Pancreas (tissue), 10 donors: ENCODE measurements at regions not wholly inside any gene's neighbourhood (a gene's known extent, or its start where the extent isn't known, plus 50 kb on each side); places are given as distances from the start of the nearest gene placed in this dataset.
A peak's percentile ranks its signal among the peaks of the same experiment; 100 is the strongest.

Source experiments
- ATAC-seq, 4 donors: fragments of 200-7000 bp; cut with Tn5 transposase; one replicate each; pipeline versions ENCODE4 v1.8.0 to v1.9.1; 2020; ENCODE audit warnings: mild to moderate bottlenecking in 4 of 4, moderate library complexity in 4 of 4
- DNase-seq, 6 donors: peaks; one replicate each; pipeline ENCODE4 v3.0.0-alpha.2; 2020
- FAIRE-seq: peaks from 2 replicates; lab custom pipeline; 2012; peaks lifted over from hg19 to GRCh38; lab: Jason Lieb, UNC
- H3K27ac ChIP-seq, 4 donors: fragments of 200-600 bp; sonication (generic); 1 replicate in 3 of 4; 2 replicates in 1 of 4; pipeline versions ENCODE4 v1.5.0 to v1.8.0; 2020
- H3K27me3 ChIP-seq, 4 donors: fragments of 200-600 bp; one replicate each; pipeline ENCODE4 v1.8.0; 2021
- H3K36me3 ChIP-seq, 3 donors: fragments of 200-600 bp; sonication (generic) in 1 of 3; one replicate each; pipeline versions ENCODE4 v1.5.0 to v1.8.0; 2020 to 2021
- H3K4me1 ChIP-seq, 3 donors: fragments of 200-600 bp; one replicate each; pipeline ENCODE4 v1.8.0; 2021
- H3K4me3 ChIP-seq, 4 donors: fragments of 200-600 bp; sonication (generic) in 2 of 4; one replicate each; pipeline versions ENCODE4 v1.5.0 to v1.8.0; 2020 to 2021
- H3K9me3 ChIP-seq, 4 donors: fragments of 200-600 bp; one replicate each; pipeline ENCODE4 v1.8.0; 2021
- CTCF ChIP-seq, 4 donors: fragments of 200-600 bp; sonication (generic) in 3 of 4; IDR thresholded peaks; one replicate each; pipeline versions ENCODE4 v1.5.0 to v1.8.0; 2021; ENCODE audit warnings: antibody characterized with exemption in 4 of 4
- WGBS, 2 donors: extraction: QIAGEN DNeasy Blood & Tissue Kit; methylation state at CpG; one replicate each; pipeline ENCODE4 v1.1.7; 2013; 5-methylcytosine and 5-hydroxymethylcytosine counted together
- intact Hi-C, 3 donors: fragments of 100-400 bp; cut with DNase I; formaldehyde crosslinking; loops; one replicate each; pipeline versions ENCODE4 v1.11.1 to v1.14.2; 2022
- donor health status: healthy with polysubstance abuse.
- donor health status: DM: no; HTN: no; CAD: no; lungs with moderate emphysema.
- donor health status: DM: no; HTN: no; CAD: no.
- donor health status: control.
- donor health status: control.
- donor health status: Bipolar disorder and iron deficiency.
- donor health status: DM: yes; HTN: yes; CAD: no.
- donor health status: DM: no; HTN: no; CAD: no.
- donor health status: DM: no; HTN: no; CAD: no.
- donor health status: DM: yes; HTN: yes; CAD: no.

- 43 to 53% methylated on average over 6 of the region's 6 CpGs for WGBS, 2 donors
- Histone ChIP-seq H3K27me3 (no peaks in the 10 kb centered on the region), H3K36me3 (no peaks in the 10 kb centered on the region), H3K9me3 (no peaks in the 10 kb centered on the region), H3K27ac (no peak overlapping the region), H3K4me3 (no peak overlapping the region), H3K4me1 (no peaks in the 10 kb centered on the region)
- peak in 1 of 6 donors; percentile 22 for DNase-seq
- no peak for FAIRE-seq
- peak in 3 of 4 donors; percentile 49 to 82 (median 51) for ATAC-seq
- no peak for TF ChIP-seq CTCF (IDR thresholded peaks at IDR 0.05)
- intact Hi-C loops = no loop called here
These were observed 200.2 kb downstream of the PLK2 start for GRCh38 chr5:58259685-58260152.

- ATAC-seq = no peak
- Histone ChIP-seq H3K4me3 (no peak overlapping the region), H3K4me1 (no peaks in the 10 kb centered on the region), H3K9me3 (no peaks in the 10 kb centered on the region), H3K36me3 (no peaks in the 10 kb centered on the region), H3K27ac (no peak overlapping the region), H3K27me3 (no peaks in the 10 kb centered on the region)
- no peak for TF ChIP-seq CTCF (IDR thresholded peaks at IDR 0.05)
- FAIRE-seq = no peak
- intact Hi-C loops = no loop called here
- DNase-seq = no peak
These were observed 200.8 kb downstream of the PLK2 start for GRCh38 chr5:58258984-58259684.

GRCh38 chr5:58255970-58256369 is 203.9 kb downstream of the PLK2 start:
- H3K36me3 ChIP-seq = no peaks in the 10 kb centered on the region
- intact Hi-C loops = no loop called here
- no peak for FAIRE-seq
- ATAC-seq = no peak
- no peaks in the 10 kb centered on the region for H3K9me3 ChIP-seq
- H3K4me3 ChIP-seq = no peak overlapping the region
- no peak for TF ChIP-seq CTCF (IDR thresholded peaks at IDR 0.05)
- H3K4me1 ChIP-seq = no peaks in the 10 kb centered on the region
- DNase-seq = no peak
- H3K27ac ChIP-seq = no peak overlapping the region
- H3K27me3 ChIP-seq = no peaks in the 10 kb centered on the region
- 71 to 81% methylated on average over 2 of the region's 2 CpGs for WGBS, 2 donors

GRCh38 chr5:58255386-58255785 is 204.5 kb downstream of the PLK2 start:
- 81 to 84% methylated on average over 1 of the region's 1 CpG for WGBS, 2 donors
- H3K27ac ChIP-seq = no peak overlapping the region
- H3K36me3 ChIP-seq = no peaks in the 10 kb centered on the region
- DNase-seq (no peak), FAIRE-seq (no peak), ATAC-seq (no peak)
- no peaks in the 10 kb centered on the region for H3K27me3 ChIP-seq
- no peak overlapping the region for H3K4me3 ChIP-seq
- no peaks in the 10 kb centered on the region for H3K9me3 ChIP-seq
- intact Hi-C loops = no loop called here
- no peaks in the 10 kb centered on the region for H3K4me1 ChIP-seq
- no peak for TF ChIP-seq CTCF (IDR thresholded peaks at IDR 0.05)

- H3K9me3 ChIP-seq = no peaks in the 10 kb centered on the region
- WGBS, 2 donors = 93 to 97% methylated on average over 1 of the region's 1 CpG
- no peak overlapping the region for H3K4me3 ChIP-seq
- DNase-seq = no peak
- no peaks in the 10 kb centered on the region for H3K36me3 ChIP-seq
- intact Hi-C loops = no loop called here
- no peak for ATAC-seq
- no peak overlapping the region for H3K27ac ChIP-seq
- no peak for TF ChIP-seq CTCF (IDR thresholded peaks at IDR 0.05)
- FAIRE-seq = no peak
- H3K27me3 ChIP-seq = no peaks in the 10 kb centered on the region
- H3K4me1 ChIP-seq = peaks cover 0 to 4% (median 0%) of the 10 kb centered on the region in 3 donors
These were observed 211.7 kb downstream of the PLK2 start for GRCh38 chr5:58248221-58248620.
